H9 (cell line): ENCODE measurements at regions not wholly inside any gene's neighbourhood (a gene's known extent, or its start where the extent isn't known, plus 50 kb on each side); places are given as distances from the start of the nearest gene placed in this dataset.

Experiments used
- DNase-seq: peaks from one replicate; pipeline ENCODE4 v3.0.0-alpha.2; 2017
- H2AFZ ChIP-seq: one replicate; pipeline ENCODE4 v1.6.1; 2013; ENCODE audit warnings: mild to moderate bottlenecking, low read length, control low read depth, moderate library complexity
- H2AK5ac ChIP-seq: 2 replicates; pipeline ENCODE4 v1.6.1; 2013; ENCODE audit warnings: low read length, control low read depth, mixed read lengths; ENCODE audit not compliant: insufficient read length
- H2BK120ac ChIP-seq: one replicate; pipeline ENCODE4 v1.6.1; 2013; ENCODE audit warnings: low read depth, mild to moderate bottlenecking, low read length, control low read depth, inconsistent platforms; ENCODE audit not compliant: poor library complexity, severe bottlenecking
- H2BK12ac ChIP-seq: 2 replicates; pipeline ENCODE4 v1.6.1; 2013; ENCODE audit warnings: low read length, control low read depth, mixed read lengths, low read depth; ENCODE audit not compliant: insufficient read length
- H2BK15ac ChIP-seq: 2 replicates; pipeline ENCODE4 v1.6.1; 2013; ENCODE audit warnings: low read depth, low read length, control low read depth
- H2BK20ac ChIP-seq: one replicate; pipeline ENCODE4 v1.6.1; 2013; ENCODE audit warnings: low read depth, mild to moderate bottlenecking, low read length, control low read depth, inconsistent platforms; ENCODE audit not compliant: poor library complexity, severe bottlenecking
- H2BK5ac ChIP-seq: 2 replicates; pipeline ENCODE4 v1.6.1; 2013; ENCODE audit warnings: low read length, control low read depth, mixed read lengths; ENCODE audit not compliant: insufficient read length
- H3K14ac ChIP-seq: 2 replicates; pipeline ENCODE4 v1.6.1; 2013; ENCODE audit warnings: low read length, control low read depth; ENCODE audit not compliant: insufficient read depth
- H3K18ac ChIP-seq: 2 replicates; pipeline ENCODE4 v1.6.1; 2013; ENCODE audit warnings: low read depth, mild to moderate bottlenecking, mixed read lengths, low read length, control low read depth; ENCODE audit not compliant: insufficient read length
- H3K23ac ChIP-seq: 2 replicates; pipeline ENCODE4 v1.6.1; 2013; ENCODE audit warnings: low read length, control low read depth, mixed read lengths, low read depth; ENCODE audit not compliant: insufficient read length
- H3K23me2 ChIP-seq: 2 replicates; pipeline ENCODE4 v1.6.1; 2013; ENCODE audit warnings: low read depth, mild to moderate bottlenecking, mixed read lengths, low read length, control low read depth; ENCODE audit not compliant: insufficient read length, poor library complexity, severe bottlenecking
- H3K27ac ChIP-seq: 2 replicates; pipeline ENCODE4 v1.5.1; 2013; ENCODE audit warnings: low read length, control low read depth, mixed read lengths, low read depth; ENCODE audit not compliant: insufficient read length
- H3K27me3 ChIP-seq: 2 replicates; pipeline ENCODE4 v1.6.1; 2013; ENCODE audit warnings: low read length, control low read depth, inconsistent platforms; ENCODE audit not compliant: insufficient read depth
- H3K4ac ChIP-seq: 2 replicates; pipeline ENCODE4 v1.6.1; 2013; ENCODE audit warnings: low read depth, mild to moderate bottlenecking, control low read depth, inconsistent platforms, low read length, moderate library complexity
- H3K4me1 ChIP-seq: 2 replicates; pipeline ENCODE4 v1.6.1; 2013; ENCODE audit warnings: low read length, control low read depth, inconsistent platforms; ENCODE audit not compliant: insufficient read depth
- H3K4me2 ChIP-seq: 2 replicates; pipeline ENCODE4 v1.6.1; 2013; ENCODE audit warnings: low read length, control low read depth, mixed read lengths; ENCODE audit not compliant: insufficient read length, insufficient read depth
- H3K56ac ChIP-seq: 2 replicates; pipeline ENCODE4 v1.6.1; 2013; ENCODE audit warnings: low read depth, mild to moderate bottlenecking, mixed read lengths, low read length, control low read depth; ENCODE audit not compliant: insufficient read length
- H3K79me1 ChIP-seq: 2 replicates; pipeline ENCODE4 v1.6.1; 2013; ENCODE audit warnings: low read depth, mild to moderate bottlenecking, moderate library complexity, low read length, control low read depth, inconsistent platforms; ENCODE audit not compliant: insufficient read depth, poor library complexity, severe bottlenecking
- H3K79me2 ChIP-seq: 2 replicates; pipeline ENCODE4 v1.6.1; 2013; ENCODE audit warnings: low read length, control low read depth, inconsistent platforms; ENCODE audit not compliant: insufficient read depth
- H3K9ac ChIP-seq: 2 replicates; pipeline ENCODE4 v1.6.1; 2013; ENCODE audit warnings: low read length, control low read depth, mixed read lengths; ENCODE audit not compliant: insufficient read length; ENCODE audit errors: extremely low read depth
- H3K9me3 ChIP-seq: one replicate; pipeline ENCODE4 v1.6.1; 2013; ENCODE audit warnings: low read depth, low read length, inconsistent platforms; ENCODE audit not compliant: control insufficient read depth
- H3T11ph ChIP-seq: one replicate; pipeline ENCODE4 v1.6.1; 2013; ENCODE audit warnings: mild to moderate bottlenecking, low read length, control low read depth, inconsistent platforms
- H4K20me1 ChIP-seq: one replicate; pipeline ENCODE4 v1.6.1; 2013; ENCODE audit not compliant: control insufficient read depth, insufficient read length, insufficient read depth
- H4K5ac ChIP-seq: 2 replicates; pipeline ENCODE4 v1.6.1; 2013; ENCODE audit warnings: low read depth, mild to moderate bottlenecking, mixed read lengths, low read length, control low read depth; ENCODE audit not compliant: insufficient read length
- H4K8ac ChIP-seq: replicated peaks from 2 replicates; pipeline ENCODE4 v1.6.1; 2013; ENCODE audit warnings: low read length, control low read depth, mixed read lengths, low read depth; ENCODE audit not compliant: insufficient read length
- H4K91ac ChIP-seq: 2 replicates; pipeline ENCODE4 v1.6.1; 2013; ENCODE audit warnings: low read depth, mild to moderate bottlenecking, moderate library complexity, mixed read lengths, low read length, control low read depth; ENCODE audit not compliant: insufficient read length
- H3K27ac Mint-ChIP-seq, 3 experiments: 2 replicates in 2 of 3; 3 replicates in 1 of 3; pipeline ENCODE4 v1.8.0; 2020 to 2021; ENCODE audit warnings: mixed read lengths in 3 of 3, mild to moderate bottlenecking in 1 of 3, moderate library complexity in 1 of 3
- H3K27me3 Mint-ChIP-seq: 2 replicates; pipeline ENCODE4 v1.8.0; 2021; ENCODE audit warnings: low read depth, mild to moderate bottlenecking, moderate library complexity, mixed read lengths
- H3K36me3 Mint-ChIP-seq, 3 experiments: 2 replicates in 2 of 3; 3 replicates in 1 of 3; pipeline ENCODE4 v1.8.0; 2020 to 2021; ENCODE audit warnings: low read depth in 3 of 3, mixed read lengths in 3 of 3; ENCODE audit not compliant: insufficient read depth in 1 of 3
- H3K4me1 Mint-ChIP-seq, 2 experiments: 2 replicates each; pipeline ENCODE4 v1.8.0; 2020; ENCODE audit warnings: mixed read lengths in 2 of 2
- H3K4me3 Mint-ChIP-seq, 2 experiments: 2 replicates in 1 of 2; 3 replicates in 1 of 2; pipeline ENCODE4 v1.8.0; 2020 to 2021; ENCODE audit warnings: mild to moderate bottlenecking in 2 of 2, mixed read lengths in 2 of 2, moderate library complexity in 1 of 2
- H3K9me3 Mint-ChIP-seq, 2 experiments: 2 replicates in 1 of 2; 3 replicates in 1 of 2; pipeline ENCODE4 v1.8.0; 2020; ENCODE audit warnings: mild to moderate bottlenecking in 2 of 2, mixed read lengths in 2 of 2, moderate library complexity in 1 of 2
- WGBS: extraction: QIAGEN DNeasy Blood & Tissue Kit; methylation state at CpG from one replicate; pipeline ENCODE4 v1.1.7; 2013; ENCODE audit warnings: missing lambda C conversion rate, low lambda C conversion rate, mixed read lengths; ENCODE audit not compliant: insufficient read length; ENCODE audit errors: extremely low coverage; 5-methylcytosine and 5-hydroxymethylcytosine counted together
- TF ChIP-seq, protein P1 (sequence below): fragments of 200-600 bp; sonication (generic); conservative IDR thresholded peaks from 3 replicates; pipeline ENCODE4 v1.8.0; 2021; ENCODE audit warnings: antibody characterized with exemption, mild to moderate bottlenecking

GRCh38 chr5:89064054-89064453 lies 181.1 kb upstream of the MEF2C start:
- Mint-ChIP-seq H3K4me1 (peaks cover 4 to 5% of the 10 kb centered on the region in 2 experiments), H3K36me3 (no peaks in the 10 kb centered on the region), H3K27me3 (no peaks in the 10 kb centered on the region), H3K4me3 (no peak overlapping the region), H3K9me3 (no peaks in the 10 kb centered on the region), H3K27ac (no peak overlapping the region)
- Histone ChIP-seq H3K27me3 (no peaks in the 10 kb centered on the region), H2BK120ac (no peak overlapping the region), H3K9me3 (no peaks in the 10 kb centered on the region), H3K4me1 (no peaks in the 10 kb centered on the region; the same call in 1 of the 2 replicates), H4K8ac (no peak overlapping the region), H3K14ac (no peak overlapping the region), H3K18ac (no peak overlapping the region), H3K79me1 (no peaks in the 10 kb centered on the region), H3K56ac (no peak overlapping the region), H3K4me2 (no peak overlapping the region), H2BK5ac (no peak overlapping the region), H2AK5ac (no peak overlapping the region), H2BK12ac (no peak overlapping the region), H2BK20ac (no peak overlapping the region), H3K9ac (no peak overlapping the region), H2AFZ (no peak overlapping the region), H3K27ac (no peak overlapping the region), H4K20me1 (no peaks in the 10 kb centered on the region), H3K79me2 (no peaks in the 10 kb centered on the region), H3K23me2 (no peaks in the 10 kb centered on the region), H2BK15ac (no peak overlapping the region), H3K4ac (no peak overlapping the region), H4K91ac (no peak overlapping the region), H3K23ac (no peak overlapping the region), H3T11ph (no peak overlapping the region), H4K5ac (no peak overlapping the region)
- no peak for DNase-seq
- TF ChIP-seq, protein P1, sequence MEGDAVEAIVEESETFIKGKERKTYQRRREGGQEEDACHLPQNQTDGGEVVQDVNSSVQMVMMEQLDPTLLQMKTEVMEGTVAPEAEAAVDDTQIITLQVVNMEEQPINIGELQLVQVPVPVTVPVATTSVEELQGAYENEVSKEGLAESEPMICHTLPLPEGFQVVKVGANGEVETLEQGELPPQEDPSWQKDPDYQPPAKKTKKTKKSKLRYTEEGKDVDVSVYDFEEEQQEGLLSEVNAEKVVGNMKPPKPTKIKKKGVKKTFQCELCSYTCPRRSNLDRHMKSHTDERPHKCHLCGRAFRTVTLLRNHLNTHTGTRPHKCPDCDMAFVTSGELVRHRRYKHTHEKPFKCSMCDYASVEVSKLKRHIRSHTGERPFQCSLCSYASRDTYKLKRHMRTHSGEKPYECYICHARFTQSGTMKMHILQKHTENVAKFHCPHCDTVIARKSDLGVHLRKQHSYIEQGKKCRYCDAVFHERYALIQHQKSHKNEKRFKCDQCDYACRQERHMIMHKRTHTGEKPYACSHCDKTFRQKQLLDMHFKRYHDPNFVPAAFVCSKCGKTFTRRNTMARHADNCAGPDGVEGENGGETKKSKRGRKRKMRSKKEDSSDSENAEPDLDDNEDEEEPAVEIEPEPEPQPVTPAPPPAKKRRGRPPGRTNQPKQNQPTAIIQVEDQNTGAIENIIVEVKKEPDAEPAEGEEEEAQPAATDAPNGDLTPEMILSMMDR = no peak
- WGBS = no CpG with 5 or more reads among the region's 1 CpG
